ENCODE measurements at regions not wholly inside any gene's neighbourhood (a gene's known extent, or its start where the extent isn't known, plus 50 kb on each side); places are given as distances from the start of the nearest gene placed in this dataset.

GRCh38 chr20:12331236-12331635 is 413.5 kb downstream of the BTBD3 start:
- H3K36me3 ChIP-seq (ENCODE audit: control insufficient read depth in 1 of 2, insufficient read depth in 2 of 2, low read length in 1 of 2): no peaks in the 10 kb centered on the region
- H3K27me3 ChIP-seq (ENCODE audit: control insufficient read depth in 1 of 2, insufficient read depth in 2 of 2, low read length in 1 of 2): no peaks in the 10 kb centered on the region
- H3K4me3 ChIP-seq (ENCODE audit: low read length in 2 of 2): no peak overlapping the region
- no peak overlapping the region for H3K27ac ChIP-seq (ENCODE audit: low read depth in 1 of 2, low read length in 2 of 2)
- no peaks in the 10 kb centered on the region for H3K4me1 ChIP-seq (ENCODE audit: control insufficient read depth in 1 of 2, insufficient read depth in 2 of 2, low read length in 2 of 2)
- ATAC-seq (ENCODE audit: low FRiP score) (no peak), DNase-seq (no peak)
- peaks cover 2% of the 10 kb centered on the region for H3K9me3 ChIP-seq (ENCODE audit: control insufficient read depth, low read length)
- WGBS, 2 donors: 68 to 81% methylated on average over 1 of the region's 1 CpG
- intact Hi-C loops (cut with DNase I): no loop called here

GRCh38 chr20:12337601-12338000 is 419.9 kb downstream of the BTBD3 start:
- H3K9me3 ChIP-seq (ENCODE audit: control insufficient read depth, low read length): no peaks in the 10 kb centered on the region
- H3K4me3 ChIP-seq (ENCODE audit: low read length in 2 of 2): no peak overlapping the region
- intact Hi-C loops (cut with DNase I): no loop called here
- ATAC-seq (ENCODE audit: low FRiP score) (no peak), DNase-seq (no peak)
- H3K27me3 ChIP-seq (ENCODE audit: control insufficient read depth in 1 of 2, insufficient read depth in 2 of 2, low read length in 1 of 2): no peaks in the 10 kb centered on the region
- H3K4me1 ChIP-seq (ENCODE audit: control insufficient read depth in 1 of 2, insufficient read depth in 2 of 2, low read length in 2 of 2): no peaks in the 10 kb centered on the region
- no peak overlapping the region for H3K27ac ChIP-seq (ENCODE audit: low read depth in 1 of 2, low read length in 2 of 2)
- H3K36me3 ChIP-seq (ENCODE audit: control insufficient read depth in 1 of 2, insufficient read depth in 2 of 2, low read length in 1 of 2): no peaks in the 10 kb centered on the region
- 80 to 82% methylated on average over 3 of the region's 3 CpGs for WGBS, 2 donors

- Histone ChIP-seq H3K4me3 (ENCODE audit: low read length in 2 of 2) (no peak overlapping the region), H3K36me3 (ENCODE audit: control insufficient read depth in 1 of 2, insufficient read depth in 2 of 2, low read length in 1 of 2) (no peaks in the 10 kb centered on the region), H3K4me1 (ENCODE audit: control insufficient read depth in 1 of 2, insufficient read depth in 2 of 2, low read length in 2 of 2) (no peaks in the 10 kb centered on the region), H3K9me3 (ENCODE audit: control insufficient read depth, low read length) (no peaks in the 10 kb centered on the region), H3K27ac (ENCODE audit: low read depth in 1 of 2, low read length in 2 of 2) (no peak overlapping the region), H3K27me3 (ENCODE audit: control insufficient read depth in 1 of 2, insufficient read depth in 2 of 2, low read length in 1 of 2) (no peaks in the 10 kb centered on the region)
- ATAC-seq (ENCODE audit: low FRiP score) (no peak), DNase-seq (no peak)
- 91 to 92% methylated on average over 2 of the region's 2 CpGs for whole genome bisulfite sequencing, 2 donors
- intact Hi-C loops (cut with DNase I): no loop called here
These were observed 428.3 kb downstream of the BTBD3 start for GRCh38 chr20:12345978-12346377.

- Histone ChIP-seq H3K4me3 (ENCODE audit: low read length in 2 of 2) (no peak overlapping the region), H3K4me1 (ENCODE audit: control insufficient read depth in 1 of 2, insufficient read depth in 2 of 2, low read length in 2 of 2) (no peaks in the 10 kb centered on the region), H3K36me3 (ENCODE audit: control insufficient read depth in 1 of 2, insufficient read depth in 2 of 2, low read length in 1 of 2) (no peaks in the 10 kb centered on the region), H3K27me3 (ENCODE audit: control insufficient read depth in 1 of 2, insufficient read depth in 2 of 2, low read length in 1 of 2) (no peaks in the 10 kb centered on the region), H3K9me3 (ENCODE audit: control insufficient read depth, low read length) (peaks cover 9% of the 10 kb centered on the region), H3K27ac (ENCODE audit: low read depth in 1 of 2, low read length in 2 of 2) (no peak overlapping the region)
- DNase-seq (no peak), ATAC-seq (ENCODE audit: low FRiP score) (no peak)
- intact Hi-C loops (cut with DNase I): no loop called here
- WGBS, 2 donors: 54 to 85% methylated on average over 2 of the region's 2 CpGs
These were observed 436.1 kb downstream of the BTBD3 start for GRCh38 chr20:12353842-12354241.

GRCh38 chr20:12354725-12355124 is 437.0 kb downstream of the BTBD3 start:
- no peak for DNase-seq
- Histone ChIP-seq H3K4me3 (ENCODE audit: low read length in 2 of 2) (no peak overlapping the region), H3K36me3 (ENCODE audit: control insufficient read depth in 1 of 2, insufficient read depth in 2 of 2, low read length in 1 of 2) (no peaks in the 10 kb centered on the region), H3K9me3 (ENCODE audit: control insufficient read depth, low read length) (peaks cover 9% of the 10 kb centered on the region), H3K27me3 (ENCODE audit: control insufficient read depth in 1 of 2, insufficient read depth in 2 of 2, low read length in 1 of 2) (no peaks in the 10 kb centered on the region), H3K4me1 (ENCODE audit: control insufficient read depth in 1 of 2, insufficient read depth in 2 of 2, low read length in 2 of 2) (no peaks in the 10 kb centered on the region), H3K27ac (ENCODE audit: low read depth in 1 of 2, low read length in 2 of 2) (no peak overlapping the region)
- WGBS, 2 donors: 36 to 40% methylated on average over 1 of the region's 1 CpG
- intact Hi-C loops (cut with DNase I): no loop called here
- ATAC-seq (ENCODE audit: low FRiP score): no peak

GRCh38 chr20:12355185-12355584 is 437.5 kb downstream of the BTBD3 start:
- no peak overlapping the region for H3K27ac ChIP-seq (ENCODE audit: low read depth in 1 of 2, low read length in 2 of 2)
- H3K4me1 ChIP-seq (ENCODE audit: control insufficient read depth in 1 of 2, insufficient read depth in 2 of 2, low read length in 2 of 2): no peaks in the 10 kb centered on the region
- ATAC-seq (ENCODE audit: low FRiP score) (no peak), DNase-seq (no peak)
- H3K36me3 ChIP-seq (ENCODE audit: control insufficient read depth in 1 of 2, insufficient read depth in 2 of 2, low read length in 1 of 2): no peaks in the 10 kb centered on the region
- WGBS, 2 donors: 91 to 94% methylated on average over 1 of the region's 1 CpG
- H3K9me3 ChIP-seq (ENCODE audit: control insufficient read depth, low read length): peaks cover 9% of the 10 kb centered on the region
- intact Hi-C loops (cut with DNase I): no loop called here
- no peaks in the 10 kb centered on the region for H3K27me3 ChIP-seq (ENCODE audit: control insufficient read depth in 1 of 2, insufficient read depth in 2 of 2, low read length in 1 of 2)
- H3K4me3 ChIP-seq (ENCODE audit: low read length in 2 of 2): no peak overlapping the region

- intact Hi-C loops (cut with DNase I): no loop called here
- no peaks in the 10 kb centered on the region for H3K4me1 ChIP-seq (ENCODE audit: control insufficient read depth in 1 of 2, insufficient read depth in 2 of 2, low read length in 2 of 2)
- no peaks in the 10 kb centered on the region for H3K36me3 ChIP-seq (ENCODE audit: control insufficient read depth in 1 of 2, insufficient read depth in 2 of 2, low read length in 1 of 2)
- ATAC-seq (ENCODE audit: low FRiP score): no peak
- WGBS, 2 donors: 74 to 79% methylated on average over 4 of the region's 4 CpGs
- no peak overlapping the region for H3K27ac ChIP-seq (ENCODE audit: low read depth in 1 of 2, low read length in 2 of 2)
- no peak for DNase-seq
- H3K27me3 ChIP-seq (ENCODE audit: control insufficient read depth in 1 of 2, insufficient read depth in 2 of 2, low read length in 1 of 2): no peaks in the 10 kb centered on the region
- no peak overlapping the region for H3K4me3 ChIP-seq (ENCODE audit: low read length in 2 of 2)
- peaks cover 9% of the 10 kb centered on the region for H3K9me3 ChIP-seq (ENCODE audit: control insufficient read depth, low read length)
These were observed 440.4 kb downstream of the BTBD3 start for GRCh38 chr20:12358006-12358654.

GRCh38 chr20:12358655-12359009 is 440.9 kb downstream of the BTBD3 start:
- Histone ChIP-seq H3K27me3 (ENCODE audit: control insufficient read depth in 1 of 2, insufficient read depth in 2 of 2, low read length in 1 of 2) (no peaks in the 10 kb centered on the region), H3K4me3 (ENCODE audit: low read length in 2 of 2) (no peak overlapping the region), H3K4me1 (ENCODE audit: control insufficient read depth in 1 of 2, insufficient read depth in 2 of 2, low read length in 2 of 2) (no peaks in the 10 kb centered on the region), H3K27ac (ENCODE audit: low read depth in 1 of 2, low read length in 2 of 2) (no peak overlapping the region), H3K36me3 (ENCODE audit: control insufficient read depth in 1 of 2, insufficient read depth in 2 of 2, low read length in 1 of 2) (no peaks in the 10 kb centered on the region), H3K9me3 (ENCODE audit: control insufficient read depth, low read length) (peaks cover 9% of the 10 kb centered on the region)
- no peak for ATAC-seq (ENCODE audit: low FRiP score)
- intact Hi-C loops (cut with DNase I): no loop called here
- WGBS, 2 donors: 83 to 93% methylated on average over 2 of the region's 2 CpGs
- no peak for DNase-seq

GRCh38 chr20:12371990-12372389 is 454.3 kb downstream of the BTBD3 start:
- no peaks in the 10 kb centered on the region for H3K4me1 ChIP-seq (ENCODE audit: control insufficient read depth in 1 of 2, insufficient read depth in 2 of 2, low read length in 2 of 2)
- ATAC-seq (ENCODE audit: low FRiP score) (no peak), DNase-seq (no peak)
- no peaks in the 10 kb centered on the region for H3K9me3 ChIP-seq (ENCODE audit: control insufficient read depth, low read length)
- 39 to 54% methylated on average over 1 of the region's 1 CpG for WGBS, 2 donors
- H3K27me3 ChIP-seq (ENCODE audit: control insufficient read depth in 1 of 2, insufficient read depth in 2 of 2, low read length in 1 of 2): no peaks in the 10 kb centered on the region
- H3K4me3 ChIP-seq (ENCODE audit: low read length in 2 of 2): no peak overlapping the region
- intact Hi-C loops (cut with DNase I): no loop called here
- no peaks in the 10 kb centered on the region for H3K36me3 ChIP-seq (ENCODE audit: control insufficient read depth in 1 of 2, insufficient read depth in 2 of 2, low read length in 1 of 2)
- H3K27ac ChIP-seq (ENCODE audit: low read depth in 1 of 2, low read length in 2 of 2): no peak overlapping the region

Measured in aorta (tissue), 5 donors.